GM04503 (cell line): ENCODE measurements at regions not wholly inside any gene's neighbourhood (a gene's known extent, or its start where the extent isn't known, plus 50 kb on each side); places are given as distances from the start of the nearest gene placed in this dataset.
A peak's percentile ranks its signal among the peaks of the same experiment; 100 is the strongest.

Experiments
- DNase-seq: peaks from one replicate; pipeline ENCODE4 v3.0.0-alpha.2; 2012; ENCODE audit warnings: low read depth

- peak; percentile 3 for DNase-seq
Measured at GRCh38 chr20:37643400-37643799, 50.4 kb upstream of the CTNNBL1 start.

- no peak for DNase-seq
Measured at GRCh38 chr20:37642246-37642645, 51.6 kb upstream of the CTNNBL1 start.

- no peak for DNase-seq
Measured at GRCh38 chr20:37640600-37641561, 52.9 kb upstream of the CTNNBL1 start.

GRCh38 chr20:37638527-37638926, 55.3 kb upstream of the CTNNBL1 start:
- DNase-seq = no peak

GRCh38 chr20:37636977-37637376, 56.9 kb upstream of the CTNNBL1 start:
- DNase-seq = no peak

GRCh38 chr20:37636212-37636975, 57.4 kb upstream of the CTNNBL1 start:
- DNase-seq = no peak

GRCh38 chr20:37630993-37631392, 62.8 kb upstream of the CTNNBL1 start:
- DNase-seq = no peak

GRCh38 chr20:37630166-37630565, 63.7 kb upstream of the CTNNBL1 start:
- DNase-seq = no peak

GRCh38 chr20:37627767-37628130, 66.1 kb upstream of the CTNNBL1 start:
- DNase-seq = no peak

- peak; percentile 1 for DNase-seq
Measured at GRCh38 chr20:37627060-37627766, 66.6 kb upstream of the CTNNBL1 start.

GRCh38 chr20:37624963-37625362, 68.9 kb upstream of the CTNNBL1 start:
- no peak for DNase-seq

GRCh38 chr20:37622728-37623127, 71.1 kb upstream of the CTNNBL1 start:
- DNase-seq = no peak

- DNase-seq = no peak
Measured at GRCh38 chr20:37619496-37619895, 74.3 kb upstream of the CTNNBL1 start.

- no peak for DNase-seq
Measured at GRCh38 chr20:37616110-37616425, 77.8 kb upstream of the CTNNBL1 start.

- no peak for DNase-seq
Measured at GRCh38 chr20:37615340-37616109, 78.3 kb upstream of the CTNNBL1 start.

GRCh38 chr20:37611852-37612251, 82.0 kb upstream of the CTNNBL1 start:
- no peak for DNase-seq

GRCh38 chr20:37611346-37611745, 82.5 kb upstream of the CTNNBL1 start:
- no peak for DNase-seq

GRCh38 chr20:37610203-37610798, 82.6 kb upstream of the BLCAP start:
- no peak for DNase-seq

- DNase-seq = no peak
Measured at GRCh38 chr20:37602634-37603033, 75.0 kb upstream of the BLCAP start.

GRCh38 chr20:37600486-37600885, 72.8 kb upstream of the BLCAP start:
- no peak for DNase-seq

- DNase-seq = no peak
Measured at GRCh38 chr20:37598575-37599342, 71.1 kb upstream of the BLCAP start.
